Suprapubic skin (tissue), 4 donors: ENCODE measurements at regions not wholly inside any gene's neighbourhood (a gene's known extent, or its start where the extent isn't known, plus 50 kb on each side); places are given as distances from the start of the nearest gene placed in this dataset.

Source experiments
- DNase-seq, 2 donors: peaks; one replicate each; pipeline ENCODE4 v3.0.0-alpha.2; 2019; ENCODE audit warnings: low spot score in 2 of 2
- H3K27ac ChIP-seq: fragments of 200-600 bp; sonication (generic); one replicate; pipeline ENCODE4 v1.5.1; 2019
- H3K27me3 ChIP-seq: fragments of 200-600 bp; sonication (generic); one replicate; pipeline ENCODE4 v1.5.1; 2019
- H3K36me3 ChIP-seq: fragments of 200-600 bp; sonication (generic); one replicate; pipeline ENCODE4 v1.5.1; 2019
- H3K4me1 ChIP-seq: fragments of 200-600 bp; sonication (generic); one replicate; pipeline ENCODE4 v1.5.1; 2019
- H3K4me3 ChIP-seq: fragments of 200-600 bp; sonication (generic); one replicate; pipeline ENCODE4 v1.5.1; 2019; ENCODE audit warnings: mild to moderate bottlenecking
- H3K9me3 ChIP-seq: fragments of 200-600 bp; sonication (generic); one replicate; pipeline ENCODE4 v1.5.1; 2019
- EP300 ChIP-seq: sonication (generic); formaldehyde crosslinking; IDR thresholded peaks from one replicate; pipeline ENCODE4 v1.6.1; 2017; ENCODE audit warnings: antibody characterized with exemption
- POLR2A ChIP-seq, 2 donors: fragments of 450-650 bp; IDR thresholded peaks; one replicate each; pipeline ENCODE4 v1.6.1; 2017; ENCODE audit warnings: antibody characterized with exemption in 2 of 2, mild to moderate bottlenecking in 2 of 2, moderate library complexity in 2 of 2
- POLR2AphosphoS5 ChIP-seq, 3 donors: sonication (generic); formaldehyde crosslinking; IDR thresholded peaks; one replicate each; pipeline ENCODE4 v1.6.1; 2017; ENCODE audit warnings: antibody characterized with exemption in 3 of 3
- WGBS: methylation state at CpG from one replicate; pipeline ENCODE4 v1.1.5; 2018; 5-methylcytosine and 5-hydroxymethylcytosine counted together
- TF ChIP-seq, protein P1 (sequence below), 2 donors: fragments of 200-600 bp in 1 of 2; fragments of 450-650 bp in 1 of 2; sonication (generic) in 1 of 2; IDR thresholded peaks; one replicate each; pipeline ENCODE4 v1.5.1; 2016 to 2019; ENCODE audit warnings: antibody characterized with exemption in 2 of 2, mild to moderate bottlenecking in 1 of 2, moderate library complexity in 1 of 2

DNA sequence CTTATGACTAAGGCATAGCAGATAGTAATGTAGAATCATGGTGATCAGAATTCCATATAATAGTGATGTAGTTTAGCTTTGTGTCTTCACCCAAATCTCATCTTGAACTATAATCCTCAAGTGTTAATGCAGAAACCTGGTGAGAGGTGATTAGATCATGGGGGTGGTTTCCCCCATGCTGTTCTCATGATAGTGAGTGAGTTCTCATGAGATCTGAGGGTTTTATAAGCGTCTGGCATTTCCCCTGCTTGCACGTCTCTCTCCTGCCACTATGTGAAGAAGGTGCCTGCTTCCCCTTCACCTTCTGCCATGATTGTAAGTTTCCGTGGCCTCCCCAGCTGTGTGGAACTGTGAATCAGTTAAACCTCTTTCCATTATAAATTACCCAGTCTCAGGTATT, 138.7 kb upstream of the CBLB start:
- no peak overlapping the region for H3K4me3 ChIP-seq
- no peak for TF ChIP-seq POLR2AphosphoS5 (IDR thresholded peaks at IDR 0.05)
- TF ChIP-seq POLR2A (IDR thresholded peaks at IDR 0.05) = no peak
- no peak for TF ChIP-seq EP300
- TF ChIP-seq, protein P1, sequence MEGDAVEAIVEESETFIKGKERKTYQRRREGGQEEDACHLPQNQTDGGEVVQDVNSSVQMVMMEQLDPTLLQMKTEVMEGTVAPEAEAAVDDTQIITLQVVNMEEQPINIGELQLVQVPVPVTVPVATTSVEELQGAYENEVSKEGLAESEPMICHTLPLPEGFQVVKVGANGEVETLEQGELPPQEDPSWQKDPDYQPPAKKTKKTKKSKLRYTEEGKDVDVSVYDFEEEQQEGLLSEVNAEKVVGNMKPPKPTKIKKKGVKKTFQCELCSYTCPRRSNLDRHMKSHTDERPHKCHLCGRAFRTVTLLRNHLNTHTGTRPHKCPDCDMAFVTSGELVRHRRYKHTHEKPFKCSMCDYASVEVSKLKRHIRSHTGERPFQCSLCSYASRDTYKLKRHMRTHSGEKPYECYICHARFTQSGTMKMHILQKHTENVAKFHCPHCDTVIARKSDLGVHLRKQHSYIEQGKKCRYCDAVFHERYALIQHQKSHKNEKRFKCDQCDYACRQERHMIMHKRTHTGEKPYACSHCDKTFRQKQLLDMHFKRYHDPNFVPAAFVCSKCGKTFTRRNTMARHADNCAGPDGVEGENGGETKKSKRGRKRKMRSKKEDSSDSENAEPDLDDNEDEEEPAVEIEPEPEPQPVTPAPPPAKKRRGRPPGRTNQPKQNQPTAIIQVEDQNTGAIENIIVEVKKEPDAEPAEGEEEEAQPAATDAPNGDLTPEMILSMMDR (IDR thresholded peaks at IDR 0.05) = no peak
- no peaks in the 10 kb centered on the region for H3K4me1 ChIP-seq
- WGBS = 91% methylated on average over 3 of the region's 3 CpGs
- no peaks in the 10 kb centered on the region for H3K36me3 ChIP-seq
- DNase-seq = no peak
- no peaks in the 10 kb centered on the region for H3K27me3 ChIP-seq
- H3K9me3 ChIP-seq = no peaks in the 10 kb centered on the region
- H3K27ac ChIP-seq = no peak overlapping the region

DNA sequence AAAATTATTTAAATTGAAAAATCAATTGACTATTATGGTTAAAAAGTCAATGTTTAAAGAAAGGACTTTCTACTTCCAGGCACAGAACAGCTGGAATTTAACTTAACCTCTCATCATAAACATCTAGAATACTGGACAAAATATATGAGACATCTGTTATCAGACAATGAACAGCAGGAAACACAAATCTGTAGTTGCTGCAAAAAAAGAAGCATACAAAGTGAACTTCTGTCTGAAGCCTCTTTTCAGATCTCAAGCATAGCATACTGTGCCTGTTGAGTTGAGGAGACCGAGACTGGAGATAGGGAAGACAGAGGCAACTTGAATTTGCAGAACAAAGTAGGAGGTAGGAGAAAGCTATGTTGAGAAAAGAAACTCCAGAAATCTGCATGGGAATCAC, 140.0 kb upstream of the CBLB start:
- Histone ChIP-seq H3K36me3 (no peaks in the 10 kb centered on the region), H3K9me3 (no peaks in the 10 kb centered on the region), H3K27me3 (no peaks in the 10 kb centered on the region), H3K27ac (no peak overlapping the region), H3K4me1 (no peaks in the 10 kb centered on the region), H3K4me3 (no peak overlapping the region)
- WGBS = 92% methylated on average over 1 of the region's 1 CpG
- no peak for DNase-seq
- TF ChIP-seq POLR2A (IDR thresholded peaks at IDR 0.05) (no peak), EP300 (no peak), POLR2AphosphoS5 (IDR thresholded peaks at IDR 0.05) (no peak)
- TF ChIP-seq, protein P1 (IDR thresholded peaks at IDR 0.05) = no peak

DNA sequence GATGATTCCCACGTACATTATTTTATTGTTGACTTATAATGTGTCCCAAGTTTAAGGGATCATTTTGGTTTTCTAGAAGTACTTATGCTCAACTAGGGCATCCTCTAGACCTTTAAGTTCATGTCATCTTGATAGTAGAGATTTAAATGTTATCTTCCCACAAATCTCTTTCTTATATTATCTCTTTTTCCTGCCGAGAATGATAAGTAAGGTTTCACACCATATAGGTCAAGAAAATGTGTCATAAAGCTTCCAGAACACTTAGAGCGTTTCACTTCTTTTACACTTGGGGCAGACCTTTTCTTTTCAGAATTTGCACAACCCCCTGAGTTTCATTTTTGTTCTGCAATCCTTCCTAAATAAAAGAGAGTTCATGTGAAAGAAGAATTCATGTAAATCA, 142.0 kb upstream of the CBLB start:
- Histone ChIP-seq H3K27me3 (no peaks in the 10 kb centered on the region), H3K4me1 (no peaks in the 10 kb centered on the region), H3K4me3 (no peak overlapping the region), H3K9me3 (no peaks in the 10 kb centered on the region), H3K36me3 (no peaks in the 10 kb centered on the region), H3K27ac (no peak overlapping the region)
- no peak for DNase-seq
- WGBS = 84% methylated on average over 3 of the region's 3 CpGs
- TF ChIP-seq POLR2A (IDR thresholded peaks at IDR 0.05) = no peak
- no peak for TF ChIP-seq EP300
- no peak for TF ChIP-seq POLR2AphosphoS5 (IDR thresholded peaks at IDR 0.05)
- TF ChIP-seq, protein P1 (IDR thresholded peaks at IDR 0.05) = no peak

DNA sequence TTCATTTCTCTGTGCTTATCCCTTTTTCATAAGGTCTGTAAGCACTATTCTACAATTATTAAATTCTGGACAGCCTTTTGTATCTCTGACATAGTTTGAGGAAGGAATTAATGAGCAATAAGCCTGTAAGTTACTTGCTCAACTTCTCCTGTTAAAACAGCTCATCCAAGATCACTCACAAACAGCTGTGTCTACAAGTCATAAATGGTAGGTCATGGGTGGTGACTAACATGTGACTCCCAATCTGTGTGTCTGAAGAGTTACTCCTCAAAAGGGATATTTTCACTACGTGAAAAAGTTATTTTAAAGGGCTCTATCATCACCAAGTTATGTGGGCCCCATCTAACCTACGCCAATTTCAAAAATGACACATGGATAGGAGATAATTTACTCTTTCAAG, 145.2 kb upstream of the CBLB start:
- Histone ChIP-seq H3K4me3 (no peak overlapping the region), H3K27me3 (no peaks in the 10 kb centered on the region), H3K4me1 (no peaks in the 10 kb centered on the region), H3K36me3 (no peaks in the 10 kb centered on the region), H3K27ac (no peak overlapping the region), H3K9me3 (no peaks in the 10 kb centered on the region)
- TF ChIP-seq POLR2A (IDR thresholded peaks at IDR 0.05) (no peak), POLR2AphosphoS5 (IDR thresholded peaks at IDR 0.05) (no peak), EP300 (no peak)
- TF ChIP-seq, protein P1 (IDR thresholded peaks at IDR 0.05) = no peak
- no peak for DNase-seq
- WGBS = 73% methylated on average over 2 of the region's 2 CpGs

DNA sequence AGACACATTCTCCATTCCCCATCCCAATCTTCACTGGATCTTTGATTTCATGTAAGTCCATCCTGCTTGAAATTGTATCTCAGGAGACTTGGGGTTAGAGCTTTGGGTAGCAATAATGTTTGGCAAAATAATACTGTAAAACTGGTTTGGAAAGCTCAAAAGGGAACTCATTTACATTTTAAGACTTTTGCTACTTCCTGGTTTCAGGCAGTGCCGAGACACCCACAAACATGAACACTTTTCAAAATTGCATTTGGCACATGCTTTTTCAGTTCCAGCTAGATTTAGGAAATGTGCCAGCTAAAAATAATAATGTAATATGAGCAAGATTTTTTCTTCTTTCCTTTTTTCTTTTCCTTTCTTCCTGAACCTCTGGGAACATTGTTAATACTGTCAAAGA, 145.7 kb upstream of the CBLB start:
- no peaks in the 10 kb centered on the region for H3K4me1 ChIP-seq
- H3K36me3 ChIP-seq = no peaks in the 10 kb centered on the region
- H3K27me3 ChIP-seq = no peaks in the 10 kb centered on the region
- no peak overlapping the region for H3K4me3 ChIP-seq
- TF ChIP-seq POLR2A (IDR thresholded peaks at IDR 0.05) = no peak
- no peaks in the 10 kb centered on the region for H3K9me3 ChIP-seq
- no peak overlapping the region for H3K27ac ChIP-seq
- DNase-seq = no peak
- 23% methylated on average over 1 of the region's 1 CpG for WGBS

DNA sequence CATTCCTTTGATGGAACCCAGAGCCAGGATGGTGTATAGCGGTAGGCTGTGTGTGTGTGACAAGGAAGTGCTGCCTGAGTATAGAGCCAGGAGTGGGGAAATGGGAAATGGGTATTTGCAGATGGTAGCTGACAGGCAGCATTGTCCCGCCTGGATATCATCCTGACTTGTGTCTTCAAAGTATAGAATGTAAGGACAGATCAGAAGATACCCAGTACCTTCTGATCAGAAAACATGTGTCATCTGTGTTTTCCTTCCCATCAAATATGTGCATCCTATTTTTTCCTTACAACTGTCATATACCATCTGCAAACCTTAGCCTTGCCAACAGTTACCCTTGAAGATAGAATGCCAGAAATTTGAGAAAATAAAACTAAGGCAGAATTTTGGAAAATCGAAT, 146.2 kb upstream of the CBLB start:
- no peak for DNase-seq
- H3K27ac ChIP-seq = no peak overlapping the region
- no peaks in the 10 kb centered on the region for H3K4me1 ChIP-seq
- 90% methylated on average over 3 of the region's 3 CpGs for WGBS
- H3K4me3 ChIP-seq = no peak overlapping the region
- H3K27me3 ChIP-seq = no peaks in the 10 kb centered on the region
- TF ChIP-seq POLR2AphosphoS5 (IDR thresholded peaks at IDR 0.05) (no peak), EP300 (no peak), POLR2A (IDR thresholded peaks at IDR 0.05) (no peak)
- TF ChIP-seq, protein P1 (IDR thresholded peaks at IDR 0.05) = no peak
- no peaks in the 10 kb centered on the region for H3K9me3 ChIP-seq
- no peaks in the 10 kb centered on the region for H3K36me3 ChIP-seq
